ENCODE measurements at regions not wholly inside any gene's neighbourhood (a gene's known extent, or its start where the extent isn't known, plus 50 kb on each side); places are given as distances from the start of the nearest gene placed in this dataset.

DNA sequence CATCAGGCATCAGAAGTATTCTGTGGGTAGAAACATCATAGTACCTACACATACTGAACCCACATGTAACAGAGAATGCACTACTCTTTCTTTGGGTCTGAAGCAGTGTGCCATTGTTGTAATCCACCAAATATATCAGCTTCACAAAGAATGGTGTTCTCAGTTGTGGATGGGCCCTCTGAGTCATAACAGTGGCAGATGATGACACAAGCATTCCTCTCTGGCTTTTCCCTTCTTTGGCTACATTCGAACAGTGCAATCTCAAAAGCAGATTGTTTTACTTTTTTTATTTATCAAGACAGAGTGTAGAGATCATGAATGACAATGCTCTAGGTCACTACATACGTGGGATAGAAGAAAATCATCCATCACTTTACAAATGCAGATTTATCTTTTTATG lies 247.2 kb upstream of the EPHA5 start:
- no peak for DNase-seq (ENCODE audit: low spot score)

GRCh38 chr4:65911720-65912119 lies 241.4 kb upstream of the EPHA5 start:
- no peak for DNase-seq (ENCODE audit: low spot score)

GRCh38 chr4:65893957-65894755 lies 223.9 kb upstream of the EPHA5 start:
- DNase-seq (ENCODE audit: low spot score): no peak

DNA sequence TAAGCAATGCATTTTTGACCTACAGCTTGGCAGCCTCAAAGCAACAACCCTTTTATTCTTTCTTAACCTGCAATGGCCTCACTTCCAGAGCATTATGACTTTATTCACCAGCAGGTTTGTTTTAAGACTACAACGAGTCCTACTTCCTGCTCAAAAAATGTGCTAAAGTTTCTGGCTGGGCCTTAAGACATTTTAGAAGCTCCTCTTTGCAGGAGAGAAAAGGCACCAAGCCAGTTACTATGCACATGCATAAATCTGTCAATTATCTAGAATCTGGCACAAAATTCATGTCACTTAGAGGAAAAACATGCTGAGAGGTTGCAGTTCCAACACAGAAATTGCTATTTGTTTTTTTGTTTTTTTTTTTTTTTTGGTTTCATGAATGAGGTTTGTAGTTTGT lies 223.0 kb upstream of the EPHA5 start:
- DNase-seq (ENCODE audit: low spot score): no peak

- no peak for DNase-seq (ENCODE audit: low spot score)
Measured at GRCh38 chr4:65880594-65880993, 210.3 kb upstream of the EPHA5 start.

DNA sequence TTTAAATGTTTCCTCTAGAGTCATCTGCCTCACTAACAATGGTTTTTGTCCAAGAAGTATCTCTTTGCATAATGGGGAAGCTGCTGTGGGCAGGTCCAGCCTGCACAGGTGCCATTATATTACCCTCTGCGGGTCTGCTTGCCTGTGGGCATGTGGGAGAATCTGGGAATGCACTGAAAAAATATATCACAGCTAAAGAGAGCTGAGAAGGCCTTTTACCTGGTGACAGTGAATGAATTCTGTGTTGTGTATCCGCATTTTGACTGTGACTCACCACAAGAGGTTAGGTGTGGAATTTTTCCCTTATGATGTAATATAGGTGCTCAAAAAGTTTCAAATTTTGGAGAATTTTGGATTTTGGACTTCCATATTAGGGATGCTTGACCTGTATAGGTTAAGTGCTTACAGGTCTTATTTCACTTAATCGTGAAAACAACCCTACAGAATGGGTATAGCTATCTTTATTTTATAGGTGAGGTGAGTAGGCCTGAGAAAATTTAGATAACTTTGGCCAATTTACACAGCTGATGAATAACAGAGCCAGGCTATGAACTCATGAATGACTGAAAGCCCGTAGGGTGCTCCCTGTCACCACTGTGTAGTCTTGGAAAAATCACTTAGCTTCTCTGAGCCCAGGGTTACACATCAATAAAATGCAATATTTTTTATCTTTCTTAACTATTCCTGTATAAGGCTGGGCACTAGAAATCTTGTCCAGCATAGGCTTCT lies 198.0 kb upstream of the EPHA5 start:
- no peak for DNase-seq (ENCODE audit: low spot score)

DNA sequence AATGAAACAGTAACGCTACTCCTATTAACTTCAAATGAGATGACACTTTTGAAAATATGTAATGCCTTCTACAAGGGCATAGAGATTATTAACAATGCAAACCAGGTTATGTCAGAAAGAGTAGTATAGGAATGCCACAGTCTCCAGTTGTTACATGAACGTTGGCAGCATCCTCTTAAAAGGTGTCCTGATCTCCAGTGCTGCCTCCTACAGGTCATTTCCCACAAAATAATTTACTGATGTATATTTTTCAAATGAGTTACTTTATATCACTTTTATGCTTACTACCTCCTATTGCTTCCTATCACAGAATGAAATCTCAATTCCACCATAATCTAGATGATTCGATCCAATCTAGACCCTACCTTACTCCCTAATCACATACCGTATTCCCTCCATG lies 195.2 kb upstream of the EPHA5 start:
- no peak for DNase-seq (ENCODE audit: low spot score)

DNA sequence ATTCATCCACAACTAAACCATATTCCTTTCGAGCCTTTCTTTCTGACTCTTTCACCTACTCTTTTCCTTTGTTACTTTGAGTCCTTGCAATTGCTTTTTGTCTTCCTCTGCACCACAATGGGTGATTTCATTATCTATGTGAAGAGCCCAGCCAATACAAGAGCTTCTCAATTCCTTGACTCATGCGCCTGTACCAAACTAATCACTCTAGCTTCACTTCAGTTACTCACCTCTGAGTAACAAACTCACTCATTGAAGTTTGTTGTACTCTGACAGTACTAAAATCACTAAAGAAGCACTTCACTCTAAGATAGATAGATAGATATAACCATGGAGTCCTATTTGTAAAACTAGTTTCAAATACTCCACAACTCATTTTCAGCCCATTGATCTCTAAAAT lies 191.7 kb upstream of the EPHA5 start:
- DNase-seq (ENCODE audit: low spot score): no peak

GRCh38 chr4:65845199-65845773 lies 175.0 kb upstream of the EPHA5 start:
- no peak for DNase-seq (ENCODE audit: low spot score)

DNA sequence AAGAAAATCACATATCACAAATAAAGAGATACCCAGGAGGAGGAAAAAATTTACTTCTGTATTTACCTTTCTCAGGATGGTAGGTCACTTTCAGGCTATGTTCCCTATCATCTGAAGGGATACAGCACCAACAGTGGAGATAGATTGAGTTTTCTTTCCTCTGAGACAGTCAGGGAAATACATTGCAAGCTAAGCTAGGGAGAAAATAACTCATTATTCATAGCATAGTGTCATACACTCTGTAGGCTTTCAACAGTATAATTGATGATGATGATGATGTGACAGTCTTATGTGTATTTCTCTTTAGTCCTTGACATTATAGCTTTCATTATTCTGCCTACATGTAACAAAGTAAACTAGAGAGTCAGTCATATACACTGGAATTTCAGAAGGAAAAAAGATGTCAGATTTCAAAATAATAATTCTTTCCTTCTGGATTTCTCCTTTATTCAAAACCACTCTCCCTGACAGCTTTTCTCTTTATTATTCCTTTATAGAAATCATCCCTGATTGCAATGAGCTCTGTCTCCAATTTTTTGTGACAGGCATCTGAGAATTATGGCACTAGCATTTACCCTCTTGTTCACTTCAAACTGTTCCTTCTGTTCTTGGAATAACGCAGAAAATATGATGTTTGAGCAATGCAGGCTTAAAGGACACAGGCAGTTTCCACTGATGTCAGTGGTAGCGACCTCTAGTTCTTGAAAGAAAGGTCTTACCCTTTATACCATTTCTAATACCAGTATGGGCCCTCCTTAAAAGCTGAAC lies 169.1 kb upstream of the EPHA5 start:
- no peak for DNase-seq (ENCODE audit: low spot score)

DNA sequence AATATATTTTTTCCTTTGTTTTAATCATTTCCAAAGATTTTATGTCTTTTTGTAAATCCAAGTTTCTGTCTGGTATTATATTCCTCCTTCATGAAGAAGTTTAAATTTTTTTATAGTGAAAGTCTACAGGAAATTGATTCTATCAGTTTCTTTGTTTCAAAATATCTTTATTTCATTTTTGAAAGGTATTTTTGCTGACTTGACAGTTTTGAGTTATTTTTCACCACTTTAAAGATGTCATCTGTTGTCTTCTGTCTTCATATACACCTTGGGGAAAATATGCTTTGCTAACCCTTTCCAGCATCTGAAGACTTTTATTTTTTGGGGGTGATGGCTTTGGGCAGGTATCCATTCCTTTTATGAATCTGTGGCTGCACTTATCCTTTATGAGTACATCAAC lies 164.4 kb upstream of the EPHA5 start:
- no peak for DNase-seq (ENCODE audit: low spot score)

- DNase-seq (ENCODE audit: low spot score): no peak
Measured at GRCh38 chr4:65831828-65832227, 161.5 kb upstream of the EPHA5 start.

DNA sequence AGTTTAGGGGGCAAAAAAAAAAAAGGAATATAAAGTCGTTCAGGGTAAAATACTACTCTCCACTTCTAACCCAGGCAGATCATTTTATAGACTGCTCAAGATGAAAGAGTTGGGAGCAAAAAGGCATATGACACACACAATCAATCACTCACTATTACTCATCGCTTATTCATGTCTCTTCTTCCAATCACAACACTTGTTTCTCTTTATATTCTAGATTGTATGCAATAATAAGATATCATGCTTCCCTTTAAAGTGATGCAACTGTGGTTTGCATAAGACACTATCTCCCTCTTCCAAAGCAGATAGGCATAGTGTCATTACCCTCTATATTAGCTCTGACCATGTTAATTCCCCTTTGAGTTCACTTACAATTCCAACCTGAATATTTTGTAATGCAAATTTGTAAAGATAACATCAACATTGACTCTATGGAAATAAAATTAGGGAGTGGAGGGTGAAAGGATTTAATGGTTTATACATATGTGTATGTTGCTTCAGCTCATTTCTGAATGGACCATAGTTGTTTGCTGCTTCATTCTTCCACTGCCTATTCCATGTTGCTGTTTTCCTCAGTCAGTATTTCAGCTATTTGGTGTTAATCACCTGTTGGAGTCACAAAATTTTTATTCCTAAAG lies 154.9 kb upstream of the EPHA5 start:
- DNase-seq (ENCODE audit: low spot score): no peak

GRCh38 chr4:65819192-65819591 lies 148.9 kb upstream of the EPHA5 start:
- DNase-seq (ENCODE audit: low spot score): no peak

- DNase-seq (ENCODE audit: low spot score): no peak
Measured at GRCh38 chr4:65805936-65806335, 135.6 kb upstream of the EPHA5 start.

DNA sequence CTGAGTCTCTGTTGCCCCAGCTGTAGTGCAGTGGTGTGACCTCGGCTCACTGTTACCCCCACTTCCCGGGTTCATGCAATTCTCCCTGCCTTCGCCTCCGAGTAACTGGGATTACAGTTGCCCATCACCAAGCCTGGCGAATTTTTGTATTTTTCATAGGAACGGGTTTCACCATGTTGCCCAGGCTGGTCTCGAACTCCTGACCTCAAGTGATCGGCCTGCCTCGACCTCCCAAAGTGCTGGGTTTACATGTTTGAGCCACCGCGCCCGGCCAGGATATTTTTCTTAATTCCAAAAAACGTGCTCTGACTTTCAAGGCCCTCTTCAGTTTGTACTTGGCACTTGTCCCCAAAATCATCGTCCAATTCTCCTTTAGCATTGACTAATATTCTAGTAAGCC lies 129.2 kb upstream of the EPHA5 start:
- no peak for DNase-seq (ENCODE audit: low spot score)

GRCh38 chr4:65798498-65799127 lies 128.3 kb upstream of the EPHA5 start:
- DNase-seq (ENCODE audit: low spot score): no peak

- DNase-seq (ENCODE audit: low spot score): no peak
Measured at GRCh38 chr4:65791812-65792308, 121.6 kb upstream of the EPHA5 start.

DNA sequence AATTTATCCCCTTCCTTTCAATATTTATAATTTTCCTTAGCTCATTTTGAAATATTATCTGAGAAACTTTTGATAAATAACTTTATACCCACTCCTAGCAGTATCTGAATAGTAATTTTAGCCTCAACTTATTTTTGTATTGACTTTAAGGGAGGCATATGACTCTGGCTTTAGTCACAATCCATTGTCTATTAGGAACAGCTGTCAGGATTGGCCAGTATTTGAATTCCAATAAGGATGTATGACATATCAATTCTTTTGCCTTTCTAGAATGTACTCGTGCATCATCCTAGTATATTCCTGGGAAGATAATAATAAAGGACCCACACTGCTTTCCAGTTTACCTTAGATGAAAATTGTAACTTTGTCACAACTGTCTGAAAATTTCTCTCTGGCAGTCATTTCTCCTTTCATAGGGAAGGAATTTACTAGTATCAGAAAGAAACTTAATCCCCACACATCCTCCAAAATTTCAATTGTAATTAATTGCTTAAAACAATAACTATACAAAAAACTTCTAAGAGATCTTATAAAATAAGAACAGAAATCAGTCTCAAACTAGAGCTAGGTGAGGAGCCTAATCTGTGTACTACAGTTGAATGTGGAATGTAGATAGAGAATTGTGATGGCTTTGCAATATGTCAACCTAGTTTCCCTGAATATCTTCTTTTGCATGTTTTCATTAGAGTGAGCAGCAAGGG lies 121.0 kb upstream of the EPHA5 start:
- DNase-seq (ENCODE audit: low spot score): no peak

- DNase-seq (ENCODE audit: low spot score): no peak
Measured at GRCh38 chr4:65789805-65790204, 119.5 kb upstream of the EPHA5 start.

GRCh38 chr4:65789341-65789740 lies 119.1 kb upstream of the EPHA5 start:
- no peak for DNase-seq (ENCODE audit: low spot score)

Data from AG20443 (cell line).